AG09319 (cell line): ENCODE measurements at regions not wholly inside any gene's neighbourhood (a gene's known extent, or its start where the extent isn't known, plus 50 kb on each side); places are given as distances from the start of the nearest gene placed in this dataset.
A peak's percentile ranks its signal among the peaks of the same experiment; 100 is the strongest.

Source experiments
- DNase-seq: peaks from one replicate; pipeline ENCODE4 v3.0.0-alpha.2; 2010; ENCODE audit warnings: low read depth; ENCODE audit errors: extremely low read depth
- CTCF ChIP-seq: IDR thresholded peaks from 2 replicates; pipeline ENCODE4 v1.5.1; 2011; ENCODE audit warnings: low read depth, mild to moderate bottlenecking, inconsistent platforms, low read length, moderate library complexity

DNA sequence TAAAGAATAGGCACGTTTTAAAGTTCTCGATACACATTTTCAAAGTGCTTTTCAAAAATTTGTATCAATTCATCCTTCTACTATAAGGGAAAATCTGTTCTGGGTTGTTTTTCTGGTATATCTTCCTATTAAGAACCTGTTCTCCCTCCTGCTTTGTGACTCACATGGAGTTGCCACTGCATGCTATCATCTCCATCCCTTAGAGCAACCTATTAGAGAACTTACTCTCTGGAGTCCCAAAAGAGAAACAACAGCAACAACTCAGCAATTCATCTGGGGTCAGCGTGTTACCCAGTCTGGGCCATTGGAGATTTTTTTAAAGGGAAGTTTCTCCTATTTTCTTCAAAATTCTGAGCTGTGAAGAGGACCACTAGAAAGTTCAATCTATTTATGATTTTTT is 227.4 kb downstream of the HLX start:
- no peak for TF ChIP-seq CTCF
- no peak for DNase-seq

GRCh38 chr1:221109930-221110329 is 230.7 kb downstream of the HLX start:
- no peak for DNase-seq
- TF ChIP-seq CTCF: no peak

DNA sequence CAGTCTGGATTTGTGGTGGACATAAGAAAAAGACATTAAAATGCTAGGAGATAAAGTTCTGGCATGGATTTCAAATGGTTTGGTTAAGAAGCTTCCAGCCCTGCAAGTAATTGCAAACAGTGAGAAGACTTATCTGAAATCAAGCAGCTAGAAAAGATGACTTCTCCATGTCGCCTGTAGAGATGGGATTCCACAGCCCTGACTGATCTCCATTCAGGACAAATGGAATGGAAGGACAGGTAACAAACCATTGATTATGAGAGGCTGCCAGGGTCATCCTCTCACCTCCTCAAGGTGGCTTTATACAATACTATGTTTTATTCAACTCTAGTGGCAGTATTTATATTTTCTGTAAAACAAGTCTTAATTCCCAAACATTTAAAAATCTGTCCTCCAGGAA is 237.9 kb downstream of the HLX start:
- no peak for TF ChIP-seq CTCF
- DNase-seq: no peak

DNA sequence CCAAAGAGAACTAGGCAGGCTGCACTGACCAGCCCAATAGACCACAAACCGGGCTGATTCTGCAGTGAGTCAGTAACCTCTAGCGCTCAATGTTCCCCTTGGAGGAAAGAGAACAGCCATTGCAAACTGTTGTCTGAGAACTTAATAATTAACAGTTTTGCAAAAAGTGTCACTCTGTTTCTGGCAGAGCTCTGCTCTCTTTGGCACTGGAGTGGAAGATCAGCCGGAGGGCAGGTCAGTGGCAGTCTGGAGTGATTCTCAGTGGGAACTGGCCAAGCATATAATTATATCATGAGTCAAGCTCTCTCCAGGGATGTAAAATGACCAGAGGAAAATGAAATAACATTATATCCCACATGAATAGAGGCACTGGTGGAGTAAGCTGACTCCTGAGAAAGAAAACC is 238.3 kb downstream of the HLX start:
- peak; percentile 45 for DNase-seq
- no peak; the same call in 1 of the 2 replicates for TF ChIP-seq CTCF

GRCh38 chr1:221118176-221118937 is 239.1 kb downstream of the HLX start:
- no peak for DNase-seq
- TF ChIP-seq CTCF: no peak

- no peak for TF ChIP-seq CTCF
- no peak for DNase-seq
Measured at GRCh38 chr1:221118938-221119320, 239.7 kb downstream of the HLX start.

DNA sequence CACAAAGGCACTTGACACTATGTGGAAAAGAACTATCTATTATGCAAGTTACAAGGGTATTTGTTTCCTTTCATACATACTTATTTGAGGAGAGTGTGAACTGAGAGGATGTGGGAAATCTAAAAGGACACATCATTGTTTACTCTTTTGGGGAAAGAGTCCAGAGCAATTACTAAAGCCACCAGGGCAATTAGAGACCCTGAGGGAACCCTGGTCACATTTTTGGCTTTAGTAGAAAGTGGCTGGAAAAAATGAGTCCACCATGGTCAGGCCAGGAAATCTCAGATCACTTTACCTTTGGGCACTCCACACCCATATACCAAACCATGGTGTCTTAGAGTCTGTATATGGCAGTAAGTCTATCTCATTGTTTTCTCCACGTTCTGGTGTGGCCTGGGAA is 243.3 kb downstream of the HLX start:
- no peak for TF ChIP-seq CTCF
- no peak for DNase-seq
